Stimulated activated CD4-positive, alpha-beta T cell treated with anti-CD3 and anti-CD28 coated beads, Interleukin-1b, Interleukin-23, amount 100 ng/mL, for 4 hours (primary cell): ENCODE measurements at regions not wholly inside any gene's neighbourhood (a gene's known extent, or its start where the extent isn't known, plus 50 kb on each side); places are given as distances from the start of the nearest gene placed in this dataset.
A peak's percentile ranks its signal among the peaks of the same experiment; 100 is the strongest.

ENCODE experiments used
- DNase-seq, 2 donors: peaks; one replicate each; pipeline ENCODE4 v3.0.0-alpha.2; 2020; ENCODE audit warnings: low read depth in 2 of 2

GRCh38 chr4:71156616-71157015, 163.2 kb downstream of the DCK start:
- no peak for DNase-seq

GRCh38 chr4:71162386-71162785, 168.9 kb downstream of the DCK start:
- DNase-seq = no peak

- DNase-seq = no peak
These were observed 169.9 kb downstream of the DCK start for GRCh38 chr4:71163317-71163716.

GRCh38 chr4:71167083-71167482, 171.7 kb upstream of the SLC4A4 start:
- no peak for DNase-seq

GRCh38 chr4:71171592-71171991, 167.2 kb upstream of the SLC4A4 start:
- no peak for DNase-seq

GRCh38 chr4:71181332-71181731, 157.5 kb upstream of the SLC4A4 start:
- no peak for DNase-seq

GRCh38 chr4:71184195-71184781, 154.5 kb upstream of the SLC4A4 start:
- DNase-seq = no peak

- DNase-seq = no peak
These were observed 153.8 kb upstream of the SLC4A4 start for GRCh38 chr4:71185037-71185436.

- DNase-seq = no peak
These were observed 152.6 kb upstream of the SLC4A4 start for GRCh38 chr4:71186257-71186565.

- DNase-seq = peak in 1 of 2 donors; percentile 13
These were observed 152.0 kb upstream of the SLC4A4 start for GRCh38 chr4:71186566-71187403.

- DNase-seq = peak in 1 of 2 donors; percentile 4
These were observed 151.2 kb upstream of the SLC4A4 start for GRCh38 chr4:71187404-71188155.

- no peak for DNase-seq
These were observed 150.6 kb upstream of the SLC4A4 start for GRCh38 chr4:71188156-71188640.

- no peak for DNase-seq
These were observed 149.9 kb upstream of the SLC4A4 start for GRCh38 chr4:71188951-71189350.

- DNase-seq = no peak
These were observed 149.3 kb upstream of the SLC4A4 start for GRCh38 chr4:71189471-71189870.

GRCh38 chr4:71194454-71194853, 144.4 kb upstream of the SLC4A4 start:
- DNase-seq = no peak

- no peak for DNase-seq
These were observed 142.9 kb upstream of the SLC4A4 start for GRCh38 chr4:71195924-71196323.

GRCh38 chr4:71198958-71199357, 139.9 kb upstream of the SLC4A4 start:
- DNase-seq = no peak

GRCh38 chr4:71201057-71201456, 137.8 kb upstream of the SLC4A4 start:
- no peak for DNase-seq

- DNase-seq = no peak
These were observed 136.8 kb upstream of the SLC4A4 start for GRCh38 chr4:71201817-71202576.

- DNase-seq = no peak
These were observed 136.1 kb upstream of the SLC4A4 start for GRCh38 chr4:71202705-71203104.

- no peak for DNase-seq
These were observed 134.8 kb upstream of the SLC4A4 start for GRCh38 chr4:71204056-71204455.

- DNase-seq = no peak
These were observed 132.1 kb upstream of the SLC4A4 start for GRCh38 chr4:71206763-71207162.
